ENCODE measurements at regions not wholly inside any gene's neighbourhood (a gene's known extent, or its start where the extent isn't known, plus 50 kb on each side); places are given as distances from the start of the nearest gene placed in this dataset.
A peak's percentile ranks its signal among the peaks of the same experiment; 100 is the strongest.

- H3K27ac Mint-ChIP-seq (ENCODE audit: unreplicated experiment), result no peak overlapping the region
- ChIA-PET CTCF (no interaction called here), POLR2A (no interaction called here)
- no peaks in the 10 kb centered on the region for H3K9me3 Mint-ChIP-seq (ENCODE audit: unreplicated experiment)
- TF ChIP-seq CTCF (IDR thresholded peaks at IDR 0.05; ENCODE audit: insufficient read depth in 1 of 2, low read depth in 1 of 2, low read length in 1 of 2, severe bottlenecking in 1 of 2, unreplicated experiment in 1 of 2), result no peak
- Histone ChIP-seq H3K36me3 (ENCODE audit: control insufficient read depth, insufficient read depth, low read length) (no peaks in the 10 kb centered on the region), H3K4me1 (no peaks in the 10 kb centered on the region), H3K9me3 (0 out of 2 replicates have a peak, but pooled peaks cover 4% of the 10 kb centered on the region), H3K4me3 (ENCODE audit: low read depth, low read length) (no peak overlapping the region), H3K27me3 (replicated peaks; ENCODE audit: control insufficient read depth, insufficient read depth, low read length) (no peaks in the 10 kb centered on the region)
- H3K27me3 Mint-ChIP-seq (ENCODE audit: insufficient read depth, unreplicated experiment), result no peaks in the 10 kb centered on the region
- DNase-seq, result no peak
- H3K4me3 Mint-ChIP-seq (ENCODE audit: unreplicated experiment), result no peak overlapping the region
- peaks cover 6% of the 10 kb centered on the region for H3K4me1 Mint-ChIP-seq (ENCODE audit: low read depth, unreplicated experiment)
- no TSS peak for BruUV-seq (replicated peaks)
- intact Hi-C loops (cut with micrococcal nuclease; ENCODE audit: unreplicated experiment), result no loop called here
- no peaks in the 10 kb centered on the region for H3K36me3 Mint-ChIP-seq (ENCODE audit: insufficient read depth, unreplicated experiment)
Measured at GRCh38 chr4:11223311-11223710, 205.4 kb downstream of the HS3ST1 start.

- no peaks in the 10 kb centered on the region for H3K36me3 ChIP-seq (ENCODE audit: control insufficient read depth, insufficient read depth, low read length)
- no peak overlapping the region for H3K4me3 Mint-ChIP-seq (ENCODE audit: unreplicated experiment)
- H3K9me3 ChIP-seq, result 0 out of 2 replicates have a peak, but pooled peaks cover 4% of the 10 kb centered on the region
- no peaks in the 10 kb centered on the region for H3K36me3 Mint-ChIP-seq (ENCODE audit: insufficient read depth, unreplicated experiment)
- intact Hi-C loops (cut with micrococcal nuclease; ENCODE audit: unreplicated experiment), result loop anchor here (10.0 kb wide), 1 partner anchor 206 kb away; the partner anchor contains the start of gene HS3ST1
- DNase-seq, result no peak
- no peaks in the 10 kb centered on the region for H3K9me3 Mint-ChIP-seq (ENCODE audit: unreplicated experiment)
- peaks cover 9% of the 10 kb centered on the region; the same call in 1 of the 2 replicates for H3K4me1 ChIP-seq
- H3K27ac Mint-ChIP-seq (ENCODE audit: unreplicated experiment), result no peak overlapping the region
- TF ChIP-seq CTCF (IDR thresholded peaks at IDR 0.05; ENCODE audit: insufficient read depth in 1 of 2, low read depth in 1 of 2, low read length in 1 of 2, severe bottlenecking in 1 of 2, unreplicated experiment in 1 of 2), result peak; percentile 25 to 26
- no peaks in the 10 kb centered on the region for H3K27me3 Mint-ChIP-seq (ENCODE audit: insufficient read depth, unreplicated experiment)
- BruUV-seq (replicated peaks), result no TSS peak
- no peaks in the 10 kb centered on the region for H3K27me3 ChIP-seq (replicated peaks; ENCODE audit: control insufficient read depth, insufficient read depth, low read length)
- POLR2A ChIA-PET, result no interaction called here
- H3K4me3 ChIP-seq (ENCODE audit: low read depth, low read length), result no peak overlapping the region
- CTCF ChIA-PET, result no interaction called here
- H3K4me1 Mint-ChIP-seq (ENCODE audit: low read depth, unreplicated experiment), result peaks cover 13% of the 10 kb centered on the region
Measured at GRCh38 chr4:11218692-11219091, 210.0 kb downstream of the HS3ST1 start.

- ChIA-PET POLR2A (no interaction called here), CTCF (no interaction called here)
- intact Hi-C loops (cut with micrococcal nuclease; ENCODE audit: unreplicated experiment), result loop anchor here (10.0 kb wide), 1 partner anchor 208 kb away; the partner anchor contains the start of gene HS3ST1
- no peak for TF ChIP-seq CTCF (IDR thresholded peaks at IDR 0.05; ENCODE audit: insufficient read depth in 1 of 2, low read depth in 1 of 2, low read length in 1 of 2, severe bottlenecking in 1 of 2, unreplicated experiment in 1 of 2)
- BruUV-seq (replicated peaks), result no TSS peak
- no peaks in the 10 kb centered on the region for H3K27me3 ChIP-seq (replicated peaks; ENCODE audit: control insufficient read depth, insufficient read depth, low read length)
- H3K36me3 Mint-ChIP-seq (ENCODE audit: insufficient read depth, unreplicated experiment), result no peaks in the 10 kb centered on the region
- no peaks in the 10 kb centered on the region for H3K9me3 Mint-ChIP-seq (ENCODE audit: unreplicated experiment)
- no peaks in the 10 kb centered on the region for H3K27me3 Mint-ChIP-seq (ENCODE audit: insufficient read depth, unreplicated experiment)
- no peaks in the 10 kb centered on the region for H3K36me3 ChIP-seq (ENCODE audit: control insufficient read depth, insufficient read depth, low read length)
- H3K27ac Mint-ChIP-seq (ENCODE audit: unreplicated experiment), result no peak overlapping the region
- peaks cover 9% of the 10 kb centered on the region; the same call in 1 of the 2 replicates for H3K4me1 ChIP-seq
- DNase-seq, result no peak
- no peak overlapping the region for H3K4me3 Mint-ChIP-seq (ENCODE audit: unreplicated experiment)
- H3K9me3 ChIP-seq, result 0 out of 2 replicates have a peak, but pooled peaks cover 4% of the 10 kb centered on the region
- peaks cover 13% of the 10 kb centered on the region for H3K4me1 Mint-ChIP-seq (ENCODE audit: low read depth, unreplicated experiment)
- H3K4me3 ChIP-seq (ENCODE audit: low read depth, low read length), result no peak overlapping the region
Measured at GRCh38 chr4:11216520-11216919, 212.2 kb downstream of the HS3ST1 start.
